Uterus (tissue), 2 donors: ENCODE measurements at regions not wholly inside any gene's neighbourhood (a gene's known extent, or its start where the extent isn't known, plus 50 kb on each side); places are given as distances from the start of the nearest gene placed in this dataset.

Source experiments
- POLR2A ChIP-seq, 2 donors: fragments of 450-650 bp; IDR thresholded peaks; one replicate each; pipeline ENCODE4 v1.6.1; 2016; ENCODE audit warnings: antibody characterized with exemption in 2 of 2, mild to moderate bottlenecking in 1 of 2, moderate library complexity in 1 of 2
- TF ChIP-seq, protein P1 (sequence below), 4 experiments: fragments of 200-600 bp in 2 of 4; fragments of 450-650 bp in 2 of 4; sonication (generic) in 2 of 4; IDR thresholded peaks; one replicate each; pipeline ENCODE4 v1.5.1; 2016 to 2019; ENCODE audit warnings: antibody characterized with exemption in 4 of 4, mild to moderate bottlenecking in 2 of 4, moderate library complexity in 1 of 4

DNA sequence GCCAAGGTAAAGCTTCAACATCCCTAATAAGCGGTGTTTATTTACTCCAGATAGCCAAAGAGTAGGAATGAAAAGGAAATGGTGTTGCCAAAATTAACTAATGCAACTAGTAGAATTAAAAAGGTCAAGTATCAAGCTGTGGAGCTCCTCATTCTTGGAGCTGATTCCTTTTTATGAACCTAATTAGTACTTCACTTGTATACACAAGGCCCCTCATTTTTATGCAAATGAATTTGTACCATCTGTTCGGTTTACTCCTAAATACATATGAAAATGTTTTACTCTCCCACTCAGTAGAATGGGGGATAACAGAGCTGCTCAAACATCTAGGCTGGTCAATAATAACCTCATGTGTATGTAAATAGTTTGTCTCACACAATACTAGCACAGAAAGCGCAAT, 426.4 kb upstream of the LUZP2 start:
- TF ChIP-seq, protein P1, sequence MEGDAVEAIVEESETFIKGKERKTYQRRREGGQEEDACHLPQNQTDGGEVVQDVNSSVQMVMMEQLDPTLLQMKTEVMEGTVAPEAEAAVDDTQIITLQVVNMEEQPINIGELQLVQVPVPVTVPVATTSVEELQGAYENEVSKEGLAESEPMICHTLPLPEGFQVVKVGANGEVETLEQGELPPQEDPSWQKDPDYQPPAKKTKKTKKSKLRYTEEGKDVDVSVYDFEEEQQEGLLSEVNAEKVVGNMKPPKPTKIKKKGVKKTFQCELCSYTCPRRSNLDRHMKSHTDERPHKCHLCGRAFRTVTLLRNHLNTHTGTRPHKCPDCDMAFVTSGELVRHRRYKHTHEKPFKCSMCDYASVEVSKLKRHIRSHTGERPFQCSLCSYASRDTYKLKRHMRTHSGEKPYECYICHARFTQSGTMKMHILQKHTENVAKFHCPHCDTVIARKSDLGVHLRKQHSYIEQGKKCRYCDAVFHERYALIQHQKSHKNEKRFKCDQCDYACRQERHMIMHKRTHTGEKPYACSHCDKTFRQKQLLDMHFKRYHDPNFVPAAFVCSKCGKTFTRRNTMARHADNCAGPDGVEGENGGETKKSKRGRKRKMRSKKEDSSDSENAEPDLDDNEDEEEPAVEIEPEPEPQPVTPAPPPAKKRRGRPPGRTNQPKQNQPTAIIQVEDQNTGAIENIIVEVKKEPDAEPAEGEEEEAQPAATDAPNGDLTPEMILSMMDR (IDR thresholded peaks at IDR 0.05) = no peak
- TF ChIP-seq POLR2A (IDR thresholded peaks at IDR 0.05) = no peak
